ENCODE measurements at regions not wholly inside any gene's neighbourhood (a gene's known extent, or its start where the extent isn't known, plus 50 kb on each side); places are given as distances from the start of the nearest gene placed in this dataset.

DNA sequence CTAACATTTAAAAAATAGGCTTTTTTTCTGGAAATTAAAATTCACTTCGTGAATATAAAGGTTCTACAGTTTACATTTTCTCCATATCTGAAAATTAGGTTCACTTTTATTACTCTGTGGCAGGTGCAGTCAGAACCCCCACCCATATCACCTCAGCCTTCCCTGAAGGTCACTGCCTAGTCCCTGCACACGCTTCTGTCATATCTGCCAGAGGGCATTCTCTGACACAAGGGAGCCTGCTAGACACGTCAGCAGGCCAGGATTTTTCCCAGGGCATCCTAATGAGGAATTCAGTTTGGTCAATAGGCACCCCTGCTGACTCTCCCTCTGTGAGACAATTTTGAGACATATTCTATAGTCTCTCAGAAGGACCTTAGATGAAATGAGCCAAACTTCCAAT lies 475.7 kb upstream of the PKDCC start:
- intact Hi-C loops (cut with DNase I; ENCODE audit: low total_unique reads) = no loop called here
- no peak overlapping the region for H3K4me3 ChIP-seq
- no peaks in the 10 kb centered on the region for H3K9me3 ChIP-seq
- H3K4me1 ChIP-seq = no peaks in the 10 kb centered on the region
- TF ChIP-seq, protein P1, sequence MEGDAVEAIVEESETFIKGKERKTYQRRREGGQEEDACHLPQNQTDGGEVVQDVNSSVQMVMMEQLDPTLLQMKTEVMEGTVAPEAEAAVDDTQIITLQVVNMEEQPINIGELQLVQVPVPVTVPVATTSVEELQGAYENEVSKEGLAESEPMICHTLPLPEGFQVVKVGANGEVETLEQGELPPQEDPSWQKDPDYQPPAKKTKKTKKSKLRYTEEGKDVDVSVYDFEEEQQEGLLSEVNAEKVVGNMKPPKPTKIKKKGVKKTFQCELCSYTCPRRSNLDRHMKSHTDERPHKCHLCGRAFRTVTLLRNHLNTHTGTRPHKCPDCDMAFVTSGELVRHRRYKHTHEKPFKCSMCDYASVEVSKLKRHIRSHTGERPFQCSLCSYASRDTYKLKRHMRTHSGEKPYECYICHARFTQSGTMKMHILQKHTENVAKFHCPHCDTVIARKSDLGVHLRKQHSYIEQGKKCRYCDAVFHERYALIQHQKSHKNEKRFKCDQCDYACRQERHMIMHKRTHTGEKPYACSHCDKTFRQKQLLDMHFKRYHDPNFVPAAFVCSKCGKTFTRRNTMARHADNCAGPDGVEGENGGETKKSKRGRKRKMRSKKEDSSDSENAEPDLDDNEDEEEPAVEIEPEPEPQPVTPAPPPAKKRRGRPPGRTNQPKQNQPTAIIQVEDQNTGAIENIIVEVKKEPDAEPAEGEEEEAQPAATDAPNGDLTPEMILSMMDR (IDR thresholded peaks at IDR 0.05) = no peak
- no peak for TF ChIP-seq POLR2A (IDR thresholded peaks at IDR 0.05)
- no peaks in the 10 kb centered on the region for H3K27me3 ChIP-seq
- DNase-seq = no peak
- H3K36me3 ChIP-seq = no peaks in the 10 kb centered on the region
- no peak overlapping the region for H3K27ac ChIP-seq

DNA sequence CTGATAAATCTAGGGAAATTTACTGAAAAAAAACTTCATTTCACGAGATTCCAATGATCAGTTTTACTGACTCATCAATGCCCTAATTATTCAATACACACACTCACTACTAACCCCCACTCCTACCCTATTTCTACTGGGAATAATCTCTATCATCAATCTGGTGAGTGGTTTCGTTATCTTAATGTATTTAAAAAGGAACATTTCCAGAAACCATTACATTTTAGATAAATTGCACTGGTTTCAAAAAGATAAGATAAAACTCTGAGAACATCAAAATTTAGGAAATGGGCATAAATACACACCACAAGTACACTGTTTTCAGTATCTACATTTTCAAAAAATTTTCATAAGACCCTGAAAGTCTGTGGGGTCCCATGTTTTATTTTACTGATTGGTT lies 471.4 kb upstream of the PKDCC start:
- Histone ChIP-seq H3K36me3 (no peaks in the 10 kb centered on the region), H3K9me3 (no peaks in the 10 kb centered on the region), H3K4me1 (no peaks in the 10 kb centered on the region), H3K27ac (no peak overlapping the region), H3K4me3 (no peak overlapping the region), H3K27me3 (no peaks in the 10 kb centered on the region)
- TF ChIP-seq POLR2A (IDR thresholded peaks at IDR 0.05) = no peak
- TF ChIP-seq, protein P1 (IDR thresholded peaks at IDR 0.05) = no peak
- intact Hi-C loops (cut with DNase I; ENCODE audit: low total_unique reads) = no loop called here
- DNase-seq = no peak

DNA sequence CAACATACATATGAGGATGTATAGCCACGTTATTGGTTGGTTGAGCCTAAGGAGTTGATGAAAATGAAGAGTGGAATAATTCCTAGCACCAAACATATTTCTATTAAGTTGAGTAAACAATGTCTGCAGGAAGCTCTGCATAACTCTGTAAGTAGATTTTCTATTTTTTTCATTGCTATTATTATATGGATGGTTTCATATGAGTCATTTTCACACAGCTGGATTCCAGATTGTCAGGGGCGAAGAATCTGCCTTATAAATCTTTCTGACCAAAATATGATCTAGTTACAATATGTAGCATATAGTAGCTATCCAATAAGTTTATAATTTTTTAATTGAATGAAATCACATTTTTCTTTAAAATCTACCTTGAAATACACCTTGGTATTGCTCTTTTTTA lies 468.0 kb upstream of the PKDCC start:
- no peaks in the 10 kb centered on the region for H3K4me1 ChIP-seq
- H3K4me3 ChIP-seq = no peak overlapping the region
- H3K27ac ChIP-seq = no peak overlapping the region
- no peak for DNase-seq
- TF ChIP-seq POLR2A (IDR thresholded peaks at IDR 0.05) = no peak
- TF ChIP-seq, protein P1 (IDR thresholded peaks at IDR 0.05) = no peak
- H3K27me3 ChIP-seq = no peaks in the 10 kb centered on the region
- no peaks in the 10 kb centered on the region for H3K36me3 ChIP-seq
- H3K9me3 ChIP-seq = no peaks in the 10 kb centered on the region
- intact Hi-C loops (cut with DNase I; ENCODE audit: low total_unique reads) = no loop called here

DNA sequence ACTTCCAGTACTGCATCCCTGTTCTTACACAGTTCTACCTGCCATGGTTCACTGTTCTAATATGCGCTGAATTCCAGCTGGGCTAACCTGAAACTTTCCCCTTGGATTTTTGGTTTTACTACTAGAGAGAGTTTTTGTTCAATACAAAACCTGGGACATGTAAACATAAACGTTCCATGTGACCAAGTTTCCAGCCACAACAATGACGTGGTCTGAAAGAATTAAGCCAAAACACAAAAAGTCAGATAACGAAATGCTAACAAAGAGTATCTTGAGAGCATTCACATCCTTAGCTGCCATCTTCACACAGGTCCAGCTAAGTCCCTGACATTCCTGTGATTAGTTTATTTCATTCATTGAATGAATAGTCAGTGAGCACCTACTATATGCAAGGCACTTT lies 467.0 kb upstream of the PKDCC start:
- intact Hi-C loops (cut with DNase I; ENCODE audit: low total_unique reads) = no loop called here
- no peaks in the 10 kb centered on the region for H3K9me3 ChIP-seq
- TF ChIP-seq POLR2A (IDR thresholded peaks at IDR 0.05) = no peak
- TF ChIP-seq, protein P1 (IDR thresholded peaks at IDR 0.05) = no peak

DNA sequence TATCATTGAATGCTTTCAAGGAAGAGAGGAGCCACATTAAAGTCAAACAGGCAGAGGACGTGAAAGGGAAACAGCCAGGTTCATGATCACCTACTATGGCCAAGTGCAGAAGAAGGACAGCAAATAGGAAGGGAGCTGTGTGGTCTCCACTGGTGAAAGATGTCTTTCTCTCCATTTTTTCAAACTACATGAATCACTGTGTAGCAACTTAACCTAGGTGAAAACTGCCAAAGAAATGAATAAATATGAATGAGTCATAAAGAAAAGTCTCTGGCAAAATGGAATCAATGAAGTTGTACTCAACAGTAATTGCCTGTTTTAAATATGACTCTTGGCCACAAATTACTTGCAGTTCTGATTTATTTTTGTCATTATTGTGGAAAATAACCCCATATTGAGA lies 452.6 kb upstream of the PKDCC start:
- Histone ChIP-seq H3K4me3 (no peak overlapping the region), H3K36me3 (no peaks in the 10 kb centered on the region), H3K4me1 (peaks cover 0 to 2% of the 10 kb centered on the region in 2 donors), H3K27me3 (peaks cover 0 to 2% of the 10 kb centered on the region in 2 donors), H3K27ac (no peak overlapping the region), H3K9me3 (no peaks in the 10 kb centered on the region)
- intact Hi-C loops (cut with DNase I; ENCODE audit: low total_unique reads) = no loop called here
- no peak for DNase-seq
- TF ChIP-seq, protein P1 (IDR thresholded peaks at IDR 0.05) = no peak
- TF ChIP-seq POLR2A (IDR thresholded peaks at IDR 0.05) = no peak

More for the DNA sequence above, 467.0 kb upstream of the PKDCC start:
- no peak overlapping the region for H3K4me3 ChIP-seq
- DNase-seq = no peak
- H3K27me3 ChIP-seq = no peaks in the 10 kb centered on the region
- no peak overlapping the region for H3K27ac ChIP-seq
- no peaks in the 10 kb centered on the region for H3K36me3 ChIP-seq
- H3K4me1 ChIP-seq = no peaks in the 10 kb centered on the region

Data from uterus (tissue), 3 donors.